PC-3 (cell line): ENCODE measurements at regions not wholly inside any gene's neighbourhood (a gene's known extent, or its start where the extent isn't known, plus 50 kb on each side); places are given as distances from the start of the nearest gene placed in this dataset.

Source experiments
- ATAC-seq: fragments of 200-7000 bp; cut with Tn5 transposase; 2 replicates; pipeline ENCODE4 v1.9.1; 2020; ENCODE audit warnings: mild to moderate bottlenecking, moderate library complexity
- BruUV-seq: library from RNA; stranded (reverse); fragments of 400-500 nt; replicated peaks from 2 replicates; lab custom pipeline; 2021; lab: Mats Ljungman, UMichigan
- CTCF ChIA-PET: fragments of 300-600 bp; sonication (Branson Sonifier 250); formaldehyde crosslinking; loops from one replicate; lab custom pipeline; 2022; ENCODE audit warnings: antibody characterized with exemption; lab: Charles Lee
- POLR2A ChIA-PET: fragments of 300-600 bp; sonication (Branson Sonifier 250); formaldehyde crosslinking; loops from one replicate; lab custom pipeline; 2022; ENCODE audit warnings: antibody characterized with exemption; ENCODE audit not compliant: unreplicated experiment; lab: Charles Lee
- DNase-seq: peaks from one replicate; pipeline ENCODE4 v3.0.0-alpha.2; 2015
- H2AFZ ChIP-seq: fragments of 300-600 bp; sonication (generic); 2 replicates; pipeline ENCODE4 v1.6.0; 2016; ENCODE audit warnings: antibody characterized with exemption, low read length
- H3F3A ChIP-seq: fragments of 300-600 bp; sonication (generic); one replicate; pipeline ENCODE4 v1.6.0; 2017; ENCODE audit warnings: antibody characterized with exemption, low read length, control low read depth, mild to moderate bottlenecking; ENCODE audit not compliant: unreplicated experiment
- H3K27ac ChIP-seq: fragments of 300-600 bp; sonication (generic); 2 replicates; pipeline ENCODE4 v1.5.1; 2016; ENCODE audit warnings: mild to moderate bottlenecking, low read length
- H3K27me3 ChIP-seq: fragments of 300-600 bp; sonication (generic); 2 replicates; pipeline ENCODE4 v1.6.1; 2016; ENCODE audit warnings: low read length, mixed read lengths
- H3K36me3 ChIP-seq: fragments of 300-600 bp; sonication (generic); 2 replicates; pipeline ENCODE4 v1.6.1; 2016; ENCODE audit warnings: low read depth, mixed run types, low read length, mixed read lengths
- H3K4me1 ChIP-seq: fragments of 300-600 bp; sonication (generic); 2 replicates; pipeline ENCODE4 v1.5.1; 2016; ENCODE audit warnings: low read length; ENCODE audit not compliant: insufficient read depth
- H3K4me2 ChIP-seq: fragments of 300-600 bp; sonication (generic); 2 replicates; pipeline ENCODE4 v1.6.0; 2016; ENCODE audit warnings: low read length
- H3K4me3 ChIP-seq: fragments of 300-600 bp; sonication (generic); 2 replicates; pipeline ENCODE4 v1.5.1; 2016; ENCODE audit warnings: mild to moderate bottlenecking, low read length, mixed read lengths
- H3K79me2 ChIP-seq: fragments of 300-600 bp; sonication (generic); 2 replicates; pipeline ENCODE4 v1.6.1; 2017; ENCODE audit warnings: low read length, mixed read lengths
- H3K9ac ChIP-seq: fragments of 300-600 bp; sonication (generic); 2 replicates; pipeline ENCODE4 v1.6.0; 2016; ENCODE audit warnings: mild to moderate bottlenecking, low read length
- H3K9me2 ChIP-seq: fragments of 300-600 bp; sonication (generic); replicated peaks from 2 replicates; pipeline ENCODE4 v1.6.1; 2016; ENCODE audit warnings: mixed run types, low read length, mixed read lengths
- H3K9me3 ChIP-seq: fragments of 300-600 bp; sonication (generic); 2 replicates; pipeline ENCODE4 v1.6.1; 2016; ENCODE audit warnings: low read length, mixed read lengths
- H4K20me1 ChIP-seq: fragments of 300-600 bp; sonication (generic); 2 replicates; pipeline ENCODE4 v1.6.1; 2016; ENCODE audit warnings: low read length, mixed read lengths
- EZH2 ChIP-seq: fragments of 300-600 bp; sonication (generic); IDR thresholded peaks from one replicate; pipeline ENCODE4 v1.6.1; 2017; ENCODE audit warnings: antibody characterized with exemption, mild to moderate bottlenecking, low read length; ENCODE audit not compliant: unreplicated experiment
- EZH2phosphoT487 ChIP-seq: fragments of 300-600 bp; sonication (generic); IDR thresholded peaks from 2 replicates; pipeline ENCODE4 v1.6.1; 2018; ENCODE audit warnings: mild to moderate bottlenecking, antibody characterized with exemption, low read length, borderline replicate concordance
- intact Hi-C: fragments of 100-400 bp; cut with micrococcal nuclease; formaldehyde crosslinking; loops from 2 replicates; pipeline ENCODE4 v1.9.0; 2023
- TF ChIP-seq, protein P1 (sequence below): fragments of 300-600 bp; sonication (generic); conservative IDR thresholded peaks from 2 replicates; pipeline ENCODE4 v1.5.1; 2017; ENCODE audit warnings: antibody characterized with exemption, low read depth, mild to moderate bottlenecking, low read length

DNA sequence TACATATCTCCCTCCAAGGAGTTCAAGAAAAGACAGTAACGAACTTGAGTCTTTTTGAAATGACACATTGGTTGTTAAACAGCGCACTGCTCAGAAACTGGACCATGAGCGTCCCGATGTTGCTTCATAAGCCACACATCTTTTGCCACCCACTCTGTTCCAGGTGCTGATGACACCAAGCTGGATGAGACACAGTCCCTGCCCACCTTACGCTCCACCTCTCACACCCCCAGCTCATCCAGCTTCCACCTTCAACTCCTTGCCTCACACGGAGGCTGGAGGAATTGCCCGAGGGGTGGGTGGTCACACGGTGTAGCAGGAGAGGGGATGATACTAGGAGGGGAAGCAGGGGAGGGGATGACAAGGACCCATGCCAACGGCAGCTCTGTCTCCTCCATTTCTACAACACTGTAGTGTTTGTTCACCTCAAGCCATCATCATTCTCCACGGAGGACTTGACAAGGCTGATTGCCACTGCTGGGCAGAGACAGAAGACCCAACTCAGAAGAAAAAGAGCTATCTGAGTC lies 148.5 kb upstream of the TNR start:
- no peaks in the 10 kb centered on the region for H3K36me3 ChIP-seq
- no peak for ATAC-seq
- BruUV-seq = no TSS peak
- H3K9me2 ChIP-seq = no peaks in the 10 kb centered on the region
- POLR2A ChIA-PET = no interaction called here
- TF ChIP-seq EZH2 (no peak), EZH2phosphoT487 (no peak)
- TF ChIP-seq, protein P1, sequence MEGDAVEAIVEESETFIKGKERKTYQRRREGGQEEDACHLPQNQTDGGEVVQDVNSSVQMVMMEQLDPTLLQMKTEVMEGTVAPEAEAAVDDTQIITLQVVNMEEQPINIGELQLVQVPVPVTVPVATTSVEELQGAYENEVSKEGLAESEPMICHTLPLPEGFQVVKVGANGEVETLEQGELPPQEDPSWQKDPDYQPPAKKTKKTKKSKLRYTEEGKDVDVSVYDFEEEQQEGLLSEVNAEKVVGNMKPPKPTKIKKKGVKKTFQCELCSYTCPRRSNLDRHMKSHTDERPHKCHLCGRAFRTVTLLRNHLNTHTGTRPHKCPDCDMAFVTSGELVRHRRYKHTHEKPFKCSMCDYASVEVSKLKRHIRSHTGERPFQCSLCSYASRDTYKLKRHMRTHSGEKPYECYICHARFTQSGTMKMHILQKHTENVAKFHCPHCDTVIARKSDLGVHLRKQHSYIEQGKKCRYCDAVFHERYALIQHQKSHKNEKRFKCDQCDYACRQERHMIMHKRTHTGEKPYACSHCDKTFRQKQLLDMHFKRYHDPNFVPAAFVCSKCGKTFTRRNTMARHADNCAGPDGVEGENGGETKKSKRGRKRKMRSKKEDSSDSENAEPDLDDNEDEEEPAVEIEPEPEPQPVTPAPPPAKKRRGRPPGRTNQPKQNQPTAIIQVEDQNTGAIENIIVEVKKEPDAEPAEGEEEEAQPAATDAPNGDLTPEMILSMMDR = no peak
- H3K4me3 ChIP-seq = no peak overlapping the region
- H3K27me3 ChIP-seq = no peaks in the 10 kb centered on the region
- no peaks in the 10 kb centered on the region for H3K9me3 ChIP-seq
- H4K20me1 ChIP-seq = no peaks in the 10 kb centered on the region
- intact Hi-C loops = no loop called here
- no peak overlapping the region for H3K27ac ChIP-seq
- no peak overlapping the region for H2AFZ ChIP-seq
- CTCF ChIA-PET = no interaction called here
- no peak overlapping the region for H3K4me2 ChIP-seq
- no peaks in the 10 kb centered on the region for H3K4me1 ChIP-seq
- no peak for DNase-seq
- no peak overlapping the region for H3K9ac ChIP-seq
- no peaks in the 10 kb centered on the region for H3F3A ChIP-seq
- no peaks in the 10 kb centered on the region for H3K79me2 ChIP-seq

DNA sequence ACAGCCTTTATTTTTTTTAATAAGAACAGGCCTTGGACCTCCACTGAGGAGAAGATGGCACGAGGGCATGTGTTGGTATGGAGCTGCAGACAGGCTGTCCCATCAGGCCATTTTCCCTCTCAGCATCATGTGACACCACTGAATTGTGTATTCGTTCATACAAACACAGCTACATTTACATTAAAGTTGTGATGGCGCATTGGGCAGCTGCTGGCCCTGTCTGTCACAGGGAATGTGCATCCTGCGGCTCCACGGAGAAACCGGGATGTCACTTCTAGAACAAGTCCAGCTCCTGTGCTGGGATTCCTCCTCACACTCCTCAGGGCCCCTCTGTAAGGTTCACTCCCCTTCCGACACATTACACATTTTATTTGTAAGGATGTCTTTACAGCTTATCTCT lies 147.6 kb upstream of the TNR start:
- H3K4me1 ChIP-seq = no peaks in the 10 kb centered on the region
- intact Hi-C loops = no loop called here
- no peak overlapping the region for H2AFZ ChIP-seq
- no peak for ATAC-seq
- H3K79me2 ChIP-seq = no peaks in the 10 kb centered on the region
- H3K9me3 ChIP-seq = no peaks in the 10 kb centered on the region
- ChIA-PET POLR2A (no interaction called here), CTCF (no interaction called here)
- no peak for TF ChIP-seq EZH2
- no peaks in the 10 kb centered on the region for H3K27me3 ChIP-seq
- H3F3A ChIP-seq = no peaks in the 10 kb centered on the region
- H3K9me2 ChIP-seq = no peaks in the 10 kb centered on the region
- no peak overlapping the region for H3K9ac ChIP-seq
- BruUV-seq = no TSS peak
- H3K4me2 ChIP-seq = no peak overlapping the region
- no peaks in the 10 kb centered on the region for H3K36me3 ChIP-seq
- no peak overlapping the region for H3K27ac ChIP-seq
- H3K4me3 ChIP-seq = no peak overlapping the region
- no peak for DNase-seq
- no peaks in the 10 kb centered on the region for H4K20me1 ChIP-seq

DNA sequence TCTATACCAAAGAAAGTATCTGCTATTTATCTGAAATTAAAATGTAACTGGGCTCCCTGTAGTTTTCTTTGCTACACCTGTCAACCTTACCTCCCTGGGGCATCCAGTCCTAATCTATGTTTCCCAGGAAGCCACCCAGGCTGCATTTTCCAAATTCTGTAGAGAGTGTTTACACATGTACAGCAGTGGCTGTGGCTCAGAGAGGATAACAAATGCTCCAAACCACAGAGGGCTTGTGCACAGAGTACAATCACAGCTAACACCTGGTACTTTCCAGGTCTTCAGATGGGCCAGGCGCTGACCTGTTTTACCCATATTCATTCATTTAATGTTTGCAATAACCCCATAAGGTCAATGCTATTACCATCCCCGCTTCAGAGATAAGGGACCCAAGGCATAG lies 146.5 kb upstream of the TNR start:
- no peak for DNase-seq
- POLR2A ChIA-PET = no interaction called here

More for the DNA sequence above, 146.5 kb upstream of the TNR start:
- CTCF ChIA-PET = no interaction called here
- no peaks in the 10 kb centered on the region for H3K79me2 ChIP-seq
- no peaks in the 10 kb centered on the region for H3K36me3 ChIP-seq
- H3K4me2 ChIP-seq = no peak overlapping the region
- ATAC-seq = no peak
- H3K4me3 ChIP-seq = no peak overlapping the region
- H4K20me1 ChIP-seq = no peaks in the 10 kb centered on the region
- H3K4me1 ChIP-seq = no peaks in the 10 kb centered on the region
- BruUV-seq = no TSS peak
- no peak overlapping the region for H2AFZ ChIP-seq
- no peak overlapping the region for H3K27ac ChIP-seq
- H3K9ac ChIP-seq = no peak overlapping the region
- H3K9me3 ChIP-seq = no peaks in the 10 kb centered on the region
- H3K27me3 ChIP-seq = no peaks in the 10 kb centered on the region
- intact Hi-C loops = no loop called here
- TF ChIP-seq, protein P1 = no peak
- TF ChIP-seq EZH2 (no peak), EZH2phosphoT487 (no peak)
- no peaks in the 10 kb centered on the region for H3K9me2 ChIP-seq
- H3F3A ChIP-seq = no peaks in the 10 kb centered on the region
